Liver (tissue), 3 donors: ENCODE measurements at regions not wholly inside any gene's neighbourhood (a gene's known extent, or its start where the extent isn't known, plus 50 kb on each side); places are given as distances from the start of the nearest gene placed in this dataset.

Experiments
- FOXA1 ChIP-seq: IDR thresholded peaks from 2 replicates; pipeline ENCODE4 v1.6.1; 2016; ENCODE audit warnings: antibody characterized with exemption
- HNF4A ChIP-seq, 2 donors: conservative IDR thresholded peaks; 2 replicates each; pipeline ENCODE4 v1.6.1; 2016; ENCODE audit warnings: antibody characterized with exemption in 2 of 2, mild to moderate bottlenecking in 2 of 2
- MAX ChIP-seq: IDR thresholded peaks from 2 replicates; pipeline ENCODE4 v1.6.1; 2016; ENCODE audit warnings: antibody characterized with exemption
- RAD21 ChIP-seq, 2 donors: IDR thresholded peaks; 2 replicates each; pipeline ENCODE4 v1.6.1; 2016; ENCODE audit warnings: antibody characterized with exemption in 2 of 2, mild to moderate bottlenecking in 2 of 2
- REST ChIP-seq: IDR thresholded peaks from 2 replicates; pipeline ENCODE4 v1.6.1; 2016; ENCODE audit warnings: antibody characterized with exemption, mild to moderate bottlenecking
- RXRA ChIP-seq, 2 donors: IDR thresholded peaks; 2 replicates each; pipeline ENCODE4 v1.6.1; 2017 to 2018; ENCODE audit warnings: antibody characterized with exemption in 2 of 2, mild to moderate bottlenecking in 1 of 2
- SP1 ChIP-seq: IDR thresholded peaks from 2 replicates; pipeline ENCODE4 v1.6.1; 2018; ENCODE audit warnings: antibody characterized with exemption, mild to moderate bottlenecking
- YY1 ChIP-seq: IDR thresholded peaks from 2 replicates; pipeline ENCODE4 v1.6.1; 2016; ENCODE audit warnings: antibody characterized with exemption, mild to moderate bottlenecking
- TF ChIP-seq, protein P1 (sequence below): fragments of 150-350 bp; IDR thresholded peaks from 2 replicates; pipeline ENCODE4 v1.5.1; 2017; ENCODE audit warnings: improper control_type of control experiment, low read depth, low read length; ENCODE audit not compliant: missing input control
- donor health status: healthy.
- donor health status: healthy.

DNA sequence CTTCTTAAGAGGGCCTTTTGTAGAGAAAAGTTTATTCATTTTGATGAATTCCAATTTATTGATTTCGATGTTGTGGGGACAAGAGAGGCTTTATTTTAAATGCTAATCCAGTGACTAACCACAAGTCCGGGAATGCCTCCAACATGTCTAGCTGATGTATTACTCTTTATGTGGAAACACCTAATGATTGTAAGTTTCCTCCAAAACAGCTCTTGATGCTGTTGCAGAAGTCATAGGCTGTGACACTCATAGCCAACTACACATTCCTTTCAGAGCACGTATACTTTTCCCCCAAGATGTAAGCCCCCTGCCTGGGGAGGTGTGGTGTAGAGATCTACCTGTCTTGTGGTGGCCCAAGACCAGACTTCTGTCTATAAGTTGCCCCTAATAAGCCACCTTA is 61.3 kb upstream of the RNF24 start:
- no peak for TF ChIP-seq MAX
- no peak for TF ChIP-seq REST
- no peak for TF ChIP-seq HNF4A (conservative IDR thresholded peaks at IDR 0.05)
- TF ChIP-seq, protein P1, sequence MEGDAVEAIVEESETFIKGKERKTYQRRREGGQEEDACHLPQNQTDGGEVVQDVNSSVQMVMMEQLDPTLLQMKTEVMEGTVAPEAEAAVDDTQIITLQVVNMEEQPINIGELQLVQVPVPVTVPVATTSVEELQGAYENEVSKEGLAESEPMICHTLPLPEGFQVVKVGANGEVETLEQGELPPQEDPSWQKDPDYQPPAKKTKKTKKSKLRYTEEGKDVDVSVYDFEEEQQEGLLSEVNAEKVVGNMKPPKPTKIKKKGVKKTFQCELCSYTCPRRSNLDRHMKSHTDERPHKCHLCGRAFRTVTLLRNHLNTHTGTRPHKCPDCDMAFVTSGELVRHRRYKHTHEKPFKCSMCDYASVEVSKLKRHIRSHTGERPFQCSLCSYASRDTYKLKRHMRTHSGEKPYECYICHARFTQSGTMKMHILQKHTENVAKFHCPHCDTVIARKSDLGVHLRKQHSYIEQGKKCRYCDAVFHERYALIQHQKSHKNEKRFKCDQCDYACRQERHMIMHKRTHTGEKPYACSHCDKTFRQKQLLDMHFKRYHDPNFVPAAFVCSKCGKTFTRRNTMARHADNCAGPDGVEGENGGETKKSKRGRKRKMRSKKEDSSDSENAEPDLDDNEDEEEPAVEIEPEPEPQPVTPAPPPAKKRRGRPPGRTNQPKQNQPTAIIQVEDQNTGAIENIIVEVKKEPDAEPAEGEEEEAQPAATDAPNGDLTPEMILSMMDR = no peak
- TF ChIP-seq SP1 = no peak
- TF ChIP-seq RXRA (IDR thresholded peaks at IDR 0.05) = no peak
- no peak for TF ChIP-seq YY1
- TF ChIP-seq FOXA1 = no peak
- no peak for TF ChIP-seq RAD21 (IDR thresholded peaks at IDR 0.05)
